ENCODE measurements at regions not wholly inside any gene's neighbourhood (a gene's known extent, or its start where the extent isn't known, plus 50 kb on each side); places are given as distances from the start of the nearest gene placed in this dataset.

GRCh38 chr5:126348855-126349635 is 74.2 kb upstream of the GRAMD2B start:
- Histone ChIP-seq H3K36me3 (no peaks in the 10 kb centered on the region), H3K4me2 (peak overlapping the region; percentile 82), H3K9me3 (ENCODE audit: low read depth) (no peaks in the 10 kb centered on the region), H3K4me3 (peak overlapping the region; percentile 38), H2AFZ (replicated peaks) (no peak overlapping the region), H3K9ac (no peak overlapping the region), H3F3A (ENCODE audit: low read depth) (peaks cover 19% of the 10 kb centered on the region), H3K27ac (peak overlapping the region; percentile 92), H3K79me2 (ENCODE audit: low read depth) (no peaks in the 10 kb centered on the region), H4K20me1 (ENCODE audit: low read depth) (no peaks in the 10 kb centered on the region), H3K27me3 (no peaks in the 10 kb centered on the region), H3K4me1 (peaks cover 39% of the 10 kb centered on the region)
- peak overlapping the region; percentile 41 for H3K4me3 Mint-ChIP-seq
- H3K27ac Mint-ChIP-seq = peak overlapping the region; percentile 82
- no peaks in the 10 kb centered on the region for H3K36me3 Mint-ChIP-seq
- DNase-seq (ENCODE audit: low spot score) = peak; percentile 94
- peaks cover 4% of the 10 kb centered on the region for H3K27me3 Mint-ChIP-seq (ENCODE audit: insufficient read depth, low read depth)
- TF ChIP-seq EZH2 (IDR thresholded peaks at IDR 0.05) (peak; percentile 35), CTCF (IDR thresholded peaks at IDR 0.05) (no peak), EZH2phosphoT487 (IDR thresholded peaks at IDR 0.05) (peak; percentile 82)
- H3K4me1 Mint-ChIP-seq = peaks cover 32% of the 10 kb centered on the region
- H3K9me3 Mint-ChIP-seq = peaks cover 3% of the 10 kb centered on the region

- Histone ChIP-seq H3K79me2 (ENCODE audit: low read depth) (no peaks in the 10 kb centered on the region), H4K20me1 (ENCODE audit: low read depth) (no peaks in the 10 kb centered on the region), H3K9ac (no peak overlapping the region), H2AFZ (replicated peaks) (no peak overlapping the region), H3K27ac (no peak overlapping the region), H3K9me3 (ENCODE audit: low read depth) (no peaks in the 10 kb centered on the region), H3F3A (ENCODE audit: low read depth) (peaks cover 19% of the 10 kb centered on the region), H3K4me2 (no peak overlapping the region), H3K4me1 (peaks cover 33% of the 10 kb centered on the region), H3K36me3 (no peaks in the 10 kb centered on the region), H3K27me3 (no peaks in the 10 kb centered on the region), H3K4me3 (no peak overlapping the region)
- Mint-ChIP-seq H3K27ac (peak overlapping the region; percentile 70), H3K36me3 (no peaks in the 10 kb centered on the region), H3K27me3 (ENCODE audit: insufficient read depth, low read depth) (peaks cover 2% of the 10 kb centered on the region), H3K9me3 (peaks cover 3% of the 10 kb centered on the region), H3K4me1 (peaks cover 33% of the 10 kb centered on the region), H3K4me3 (no peak overlapping the region)
- no peak for DNase-seq (ENCODE audit: low spot score)
- no peak for TF ChIP-seq CTCF (IDR thresholded peaks at IDR 0.05)
- no peak for TF ChIP-seq EZH2phosphoT487 (IDR thresholded peaks at IDR 0.05)
- no peak for TF ChIP-seq EZH2 (IDR thresholded peaks at IDR 0.05)
Observed at GRCh38 chr5:126351153-126351552, 72.1 kb upstream of the GRAMD2B start.

GRCh38 chr5:126354012-126354857 is 69.0 kb upstream of the GRAMD2B start:
- peak; percentile 49 for DNase-seq (ENCODE audit: low spot score)
- H3K4me3 ChIP-seq = no peak overlapping the region

More at GRCh38 chr5:126354012-126354857, 69.0 kb upstream of the GRAMD2B start:
- peaks cover 10% of the 10 kb centered on the region for H3F3A ChIP-seq (ENCODE audit: low read depth)
- H3K36me3 ChIP-seq = no peaks in the 10 kb centered on the region
- TF ChIP-seq EZH2 (IDR thresholded peaks at IDR 0.05) = no peak
- TF ChIP-seq CTCF (IDR thresholded peaks at IDR 0.05) = peak; percentile 62
- peaks cover 20% of the 10 kb centered on the region for H3K4me1 Mint-ChIP-seq
- H3K4me3 Mint-ChIP-seq = no peak overlapping the region
- H2AFZ ChIP-seq (replicated peaks) = no peak overlapping the region
- peaks cover 2% of the 10 kb centered on the region for H3K27me3 Mint-ChIP-seq (ENCODE audit: insufficient read depth, low read depth)
- no peaks in the 10 kb centered on the region for H3K27me3 ChIP-seq
- no peaks in the 10 kb centered on the region for H4K20me1 ChIP-seq (ENCODE audit: low read depth)
- no peak overlapping the region for H3K9ac ChIP-seq
- H3K36me3 Mint-ChIP-seq = no peaks in the 10 kb centered on the region
- H3K4me2 ChIP-seq = no peak overlapping the region
- no peaks in the 10 kb centered on the region for H3K9me3 Mint-ChIP-seq
- H3K4me1 ChIP-seq = peaks cover 20% of the 10 kb centered on the region
- no peaks in the 10 kb centered on the region for H3K79me2 ChIP-seq (ENCODE audit: low read depth)
- no peak overlapping the region for H3K27ac ChIP-seq
- peak overlapping the region; percentile 38 for H3K27ac Mint-ChIP-seq
- no peaks in the 10 kb centered on the region for H3K9me3 ChIP-seq (ENCODE audit: low read depth)
